ENCODE measurements at regions not wholly inside any gene's neighbourhood (a gene's known extent, or its start where the extent isn't known, plus 50 kb on each side); places are given as distances from the start of the nearest gene placed in this dataset.

GRCh38 chr12:43241986-43242385 is 310.0 kb downstream of the ADAMTS20 start:
- TF ChIP-seq POLR2AphosphoS5 (IDR thresholded peaks at IDR 0.05; ENCODE audit: borderline replicate concordance, low read depth, low read length) (no peak), FOXP2 (optimal IDR thresholded peaks at IDR 0.05; ENCODE audit: control extremely low read depth, extremely low read length, insufficient read depth) (no peak), EZH2 (IDR thresholded peaks at IDR 0.05) (no peak)

Data from SK-N-MC (cell line).